A673 (cell line): ENCODE measurements at regions not wholly inside any gene's neighbourhood (a gene's known extent, or its start where the extent isn't known, plus 50 kb on each side); places are given as distances from the start of the nearest gene placed in this dataset.

ENCODE experiments used
- CTCF ChIP-seq: fragments of 300-800, 200-600 bp; sonication (generic); conservative IDR thresholded peaks from 2 replicates; pipeline ENCODE4 v1.5.1; 2017; ENCODE audit warnings: low read depth, mild to moderate bottlenecking, antibody characterized with exemption, low read length, moderate library complexity, mixed read lengths
- EZH2 ChIP-seq: fragments of 200-600 bp; sonication (generic); IDR thresholded peaks from 2 replicates; pipeline ENCODE4 v1.6.1; 2017; ENCODE audit warnings: borderline replicate concordance, low read depth, mild to moderate bottlenecking, mixed read lengths, antibody characterized with exemption, low read length; ENCODE audit not compliant: poor library complexity, severe bottlenecking

- TF ChIP-seq CTCF (no peak), EZH2 (no peak)
Measured at GRCh38 chr15:93138681-93139250, 49.8 kb upstream of the RGMA start.
